ENCODE measurements at regions not wholly inside any gene's neighbourhood (a gene's known extent, or its start where the extent isn't known, plus 50 kb on each side); places are given as distances from the start of the nearest gene placed in this dataset.

DNA sequence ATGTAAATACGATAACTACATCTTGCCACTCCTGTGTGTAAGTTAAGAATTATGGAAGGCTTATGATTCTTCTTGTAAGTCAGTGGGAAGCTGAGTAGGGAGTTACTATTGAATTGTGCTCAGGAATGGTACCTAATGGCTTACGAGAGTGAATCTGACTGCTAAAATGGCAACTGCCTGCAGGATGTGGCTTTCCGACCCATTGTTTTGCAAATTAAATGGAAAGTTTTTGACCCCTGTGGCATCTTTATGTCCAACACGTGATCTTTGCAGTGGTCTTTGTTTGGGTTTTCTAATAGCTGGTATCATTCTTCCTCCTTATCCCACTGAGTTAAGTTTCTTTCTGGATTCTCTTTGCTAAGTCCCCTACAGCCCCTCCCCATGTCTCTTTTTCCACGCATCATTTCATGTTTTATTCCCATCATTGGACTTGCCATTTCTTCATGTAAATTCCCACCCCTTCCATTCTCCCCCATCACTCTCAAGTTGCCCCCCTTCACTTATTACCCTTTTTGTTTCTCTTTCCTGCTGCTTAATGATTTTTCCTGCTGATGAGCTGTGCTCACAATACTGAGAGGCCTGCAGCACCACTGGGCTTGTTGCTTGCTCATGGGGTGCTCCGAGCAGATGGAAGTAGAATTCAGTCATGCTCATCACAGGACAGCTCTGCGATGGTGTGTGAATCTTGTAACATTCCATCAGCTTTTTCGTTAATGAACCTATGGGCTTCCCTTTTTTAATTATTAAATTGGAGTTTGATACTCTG lies 428.2 kb upstream of the IL12A start:
- DNase-seq: no peak

DNA sequence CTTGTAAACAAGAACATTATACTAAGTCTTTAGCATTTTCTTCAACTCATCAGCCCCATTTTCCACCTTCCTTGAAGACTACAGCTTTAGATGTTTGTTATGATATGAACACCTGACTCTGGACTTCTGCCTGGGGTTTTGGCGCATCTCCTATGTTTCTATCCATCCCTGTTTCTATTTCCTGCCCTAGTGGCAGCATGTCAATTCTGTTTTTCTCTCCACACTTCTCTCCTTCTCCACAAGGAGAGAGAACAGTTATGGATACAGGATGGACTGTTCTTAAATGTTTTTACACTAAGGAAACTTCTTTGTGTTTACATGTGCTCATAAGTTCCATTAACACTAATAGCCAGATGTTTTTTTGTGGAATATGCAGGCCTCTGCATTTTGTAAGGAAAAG lies 423.3 kb upstream of the IL12A start:
- DNase-seq: no peak

DNA sequence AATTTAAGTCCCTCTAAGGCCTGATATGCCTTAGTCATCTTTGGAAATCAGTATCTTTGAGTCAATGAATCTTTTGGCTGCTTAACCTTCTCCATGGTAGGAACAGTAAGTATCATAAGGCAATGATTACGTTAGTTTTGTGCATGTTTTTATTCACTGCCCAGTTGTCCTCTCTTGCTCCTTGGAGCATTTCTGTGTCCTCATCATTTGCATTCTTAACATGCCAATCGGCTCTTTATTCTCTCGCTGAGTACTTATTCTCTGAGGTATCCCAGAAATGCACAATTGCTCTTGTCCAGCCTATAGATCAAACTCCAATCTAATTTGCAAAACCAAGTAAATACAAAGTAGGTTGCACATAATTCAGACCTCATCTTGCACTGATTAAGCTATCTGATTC lies 405.0 kb upstream of the IL12A start:
- DNase-seq: no peak

DNA sequence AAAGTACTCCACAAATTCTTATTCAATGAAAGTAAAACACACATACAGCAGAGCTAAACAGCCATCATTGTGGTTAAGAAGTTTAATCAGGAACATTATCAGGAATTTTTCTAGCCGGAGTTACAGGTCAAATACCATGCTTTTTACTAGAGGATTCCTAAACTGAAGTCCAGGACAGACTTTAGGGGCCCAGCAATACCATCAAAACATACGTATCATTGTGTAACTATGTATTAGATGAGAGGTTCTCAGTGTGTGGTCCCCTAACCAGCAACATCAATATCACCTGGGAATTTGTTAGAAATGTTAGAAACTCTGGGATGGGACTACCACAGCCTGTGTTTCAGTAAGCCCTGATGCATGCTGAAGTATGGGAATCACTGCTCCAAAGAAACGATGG lies 404.2 kb upstream of the IL12A start:
- DNase-seq: no peak

DNA sequence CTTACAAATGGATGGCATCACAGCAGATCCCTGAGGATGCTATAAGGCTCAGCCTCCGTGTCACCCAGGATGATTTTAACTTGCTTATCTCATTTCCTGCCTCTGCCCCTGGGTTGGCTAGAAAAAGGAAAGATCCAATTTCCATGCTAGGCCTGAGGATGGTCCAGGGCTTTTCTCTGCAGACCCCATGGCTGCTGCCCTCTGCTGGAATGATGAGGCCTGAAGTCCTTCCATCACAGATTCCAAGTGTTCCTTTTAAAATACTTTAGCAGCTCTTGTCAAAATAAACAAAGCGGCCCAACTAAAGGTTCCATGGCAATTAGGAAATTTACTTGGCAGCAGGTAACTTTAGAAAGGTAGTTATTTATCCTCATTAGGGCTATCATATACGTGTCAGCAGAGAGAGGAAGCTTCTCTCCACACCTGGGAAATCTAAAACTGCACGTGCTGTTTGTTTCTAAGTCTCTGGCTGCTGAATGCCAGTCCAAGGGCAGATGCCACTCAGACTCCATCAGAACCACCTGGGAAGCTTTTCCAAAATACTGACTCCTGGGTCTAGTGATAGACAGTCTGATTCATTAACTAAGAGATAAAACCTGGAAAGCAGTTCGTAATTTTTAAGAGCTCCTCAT lies 401.9 kb upstream of the IL12A start:
- no peak for DNase-seq

DNA sequence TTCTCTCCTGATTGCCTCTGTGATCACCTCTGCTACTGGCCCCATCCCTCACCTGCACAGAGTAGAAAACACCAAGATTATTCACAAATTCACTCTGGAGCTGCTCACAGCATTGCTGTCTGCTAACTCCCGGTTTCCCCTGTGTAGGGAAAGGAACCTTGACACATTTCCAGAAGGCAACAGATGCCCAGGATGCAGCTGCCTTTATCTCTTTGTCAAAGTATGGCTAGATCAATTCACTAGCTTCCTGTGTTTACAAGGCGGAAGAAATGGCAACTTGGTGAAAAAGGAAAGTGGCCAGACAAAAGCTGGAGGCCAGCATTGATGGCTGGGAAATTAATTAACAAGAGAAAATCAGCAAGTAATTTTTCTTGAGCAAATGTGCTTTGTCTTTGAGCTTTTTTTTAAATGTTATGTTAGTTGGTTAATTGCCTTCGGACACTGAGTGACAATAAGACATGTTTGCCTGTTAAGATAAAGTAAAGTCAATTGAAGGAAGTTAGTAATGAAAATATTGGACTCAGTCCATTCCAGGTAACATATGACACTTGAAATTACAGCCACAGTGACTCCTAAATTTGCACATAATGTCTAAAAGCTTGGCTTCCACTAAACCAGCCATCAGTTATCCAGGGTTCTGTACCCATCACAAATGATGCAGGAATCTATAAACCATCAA lies 394.6 kb upstream of the IL12A start:
- DNase-seq: no peak

DNA sequence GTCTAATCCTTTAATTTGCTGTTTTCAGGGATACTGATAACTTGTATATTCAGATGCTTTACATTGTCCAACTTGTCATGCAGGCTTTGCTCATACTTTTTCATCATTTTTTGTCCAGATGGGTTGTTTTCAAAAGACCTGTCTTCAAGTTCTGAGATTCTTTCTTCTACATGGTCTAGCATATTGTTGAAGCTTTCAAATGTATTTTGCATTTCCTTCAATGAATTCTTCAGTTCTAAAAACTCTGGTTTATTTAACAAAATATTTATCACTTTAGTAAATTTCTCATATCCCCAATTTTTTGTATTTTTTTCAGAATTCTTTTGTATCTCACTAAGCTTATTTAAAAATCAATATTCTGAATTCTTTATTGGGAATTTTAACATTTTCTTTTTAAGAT lies 388.3 kb upstream of the IL12A start:
- DNase-seq: no peak

DNA sequence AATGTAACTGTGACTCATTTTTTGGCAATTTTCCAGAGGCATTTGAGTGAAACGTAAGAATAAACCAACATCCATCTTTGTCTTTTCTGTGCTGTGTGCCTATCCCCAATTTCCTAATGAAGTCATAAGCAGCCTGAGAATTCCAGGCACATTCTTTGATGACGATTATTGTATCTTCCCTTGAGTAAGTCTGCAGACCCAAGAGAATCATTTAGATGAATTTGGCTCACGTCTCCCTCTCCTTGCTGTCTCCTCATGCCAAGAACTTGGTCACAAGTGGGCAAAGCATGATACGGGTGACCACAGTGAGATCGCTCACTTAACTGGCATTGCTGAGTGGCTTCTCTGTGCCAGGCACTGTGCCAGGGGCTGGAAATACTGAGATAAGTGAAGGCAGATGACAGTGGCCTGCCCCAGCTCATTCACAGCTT lies 384.5 kb upstream of the IL12A start:
- DNase-seq: no peak

DNA sequence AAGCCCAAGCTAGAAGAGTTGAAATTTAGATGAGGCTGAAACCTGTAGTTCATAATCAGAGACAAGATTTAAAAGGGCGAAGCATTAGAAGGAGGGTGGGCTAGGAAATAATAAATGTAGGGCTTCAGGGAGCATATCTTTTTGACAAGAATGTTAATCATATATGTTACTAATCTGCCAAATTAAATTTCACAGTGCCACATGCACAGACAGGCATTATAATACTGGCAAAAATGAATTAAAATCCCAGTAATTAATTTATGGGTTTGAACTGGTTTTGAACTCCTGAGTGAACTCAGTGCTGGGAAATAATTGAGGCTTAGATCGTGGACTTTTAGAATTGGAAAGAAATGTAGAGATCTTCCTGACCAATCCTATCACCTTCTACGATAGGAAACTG lies 383.5 kb upstream of the IL12A start:
- DNase-seq: no peak

DNA sequence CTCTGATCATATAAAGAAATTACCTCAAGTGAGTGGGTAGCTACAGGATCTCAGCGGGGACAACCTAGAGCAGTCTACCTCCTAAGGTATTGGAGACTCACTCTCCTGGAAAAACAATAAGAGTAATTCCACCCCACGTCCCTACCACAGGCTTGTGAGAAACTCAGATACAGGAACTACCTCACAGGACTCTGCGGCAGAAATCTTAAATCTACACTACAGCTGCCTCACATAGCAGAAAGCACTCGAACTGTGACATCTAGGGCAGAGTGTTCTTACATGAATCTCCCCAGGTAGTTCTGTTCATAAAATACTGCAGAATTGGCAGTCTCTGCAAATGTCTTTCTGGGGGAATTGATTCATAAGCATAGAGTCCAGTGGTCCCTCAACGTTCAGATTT lies 382.9 kb upstream of the IL12A start:
- DNase-seq: no peak

DNA sequence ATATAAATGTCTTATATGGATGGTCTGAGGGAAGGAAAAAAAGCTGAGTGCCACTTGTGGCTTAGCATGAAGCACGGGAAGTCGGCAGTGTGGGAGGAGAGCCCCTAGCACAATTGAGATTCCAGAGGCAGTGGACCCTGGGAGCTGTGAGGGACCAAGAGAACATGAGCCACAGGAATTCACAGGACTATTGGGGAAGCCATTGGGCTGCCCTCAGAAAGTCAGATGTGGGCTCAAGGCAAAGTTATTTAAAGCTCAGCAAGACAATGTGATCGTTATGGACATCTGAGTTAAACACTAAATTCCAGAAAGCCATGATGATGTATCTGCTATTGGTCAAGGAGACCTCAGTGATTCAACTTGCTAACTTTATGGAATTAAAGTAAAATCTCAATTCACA lies 380.8 kb upstream of the IL12A start:
- DNase-seq: no peak

DNA sequence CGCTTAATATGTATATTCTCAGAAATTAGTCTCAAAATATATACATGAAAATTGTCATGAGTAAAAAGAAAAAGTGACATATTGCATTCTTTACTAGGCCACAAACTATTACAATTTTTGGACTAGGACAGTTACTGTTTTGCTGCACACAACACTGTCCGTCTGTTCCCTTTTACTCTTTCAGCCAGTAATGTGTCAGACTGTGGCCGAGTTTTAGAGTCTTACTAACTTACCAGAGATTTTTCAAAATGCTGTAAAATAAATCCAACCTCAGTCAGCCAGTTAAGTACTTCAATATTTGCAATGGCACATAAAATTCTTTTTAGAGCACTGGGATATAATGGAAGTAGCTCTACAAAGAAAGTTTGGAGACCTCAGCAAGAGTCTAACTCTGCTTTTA lies 380.3 kb upstream of the IL12A start:
- no peak for DNase-seq

DNA sequence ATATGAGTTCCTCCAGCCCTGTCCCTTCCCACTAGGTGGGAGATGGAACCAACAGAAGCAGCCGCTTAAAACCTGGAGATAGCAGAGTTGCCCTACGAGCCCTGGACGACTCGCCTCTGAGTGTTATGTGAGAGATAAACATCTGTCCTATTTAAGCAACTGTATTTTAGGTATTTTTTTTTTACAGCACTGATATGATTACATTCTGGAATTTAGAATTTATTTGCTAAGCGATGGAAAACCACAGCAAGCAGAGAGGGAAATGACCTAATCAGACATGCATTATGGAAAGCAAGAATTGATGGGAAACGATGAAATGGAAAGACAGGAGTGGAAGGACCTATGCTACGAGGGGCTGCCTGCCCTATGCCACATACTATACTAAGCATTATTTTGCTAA lies 379.0 kb upstream of the IL12A start:
- no peak for DNase-seq

DNA sequence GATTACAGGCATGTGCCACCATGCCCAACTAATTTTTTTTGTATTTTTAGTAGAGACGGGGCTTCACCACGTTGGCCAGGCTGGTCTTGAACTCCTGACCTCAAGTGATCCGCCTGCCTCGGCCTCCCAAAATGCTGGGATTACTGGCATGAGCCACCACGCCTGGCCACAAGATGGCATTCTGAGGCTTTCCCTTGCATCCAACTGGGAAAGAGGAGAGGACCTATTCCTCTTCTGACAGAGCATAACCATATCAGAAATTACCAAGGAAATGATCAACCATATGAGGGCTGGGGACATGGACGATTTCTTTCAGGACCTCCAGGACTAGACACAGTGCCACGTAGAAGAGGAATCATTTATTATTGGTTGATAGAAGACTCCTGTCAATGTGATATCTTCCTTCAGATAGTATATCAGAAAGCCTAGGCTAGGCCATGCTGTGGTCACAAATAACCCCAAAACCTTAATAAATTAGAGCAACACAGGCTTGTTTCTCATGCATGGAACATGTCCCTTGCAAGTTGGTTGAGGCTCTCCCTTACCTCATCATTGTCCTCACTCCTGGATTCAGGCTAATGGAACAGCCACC lies 372.3 kb upstream of the IL12A start:
- DNase-seq: no peak

DNA sequence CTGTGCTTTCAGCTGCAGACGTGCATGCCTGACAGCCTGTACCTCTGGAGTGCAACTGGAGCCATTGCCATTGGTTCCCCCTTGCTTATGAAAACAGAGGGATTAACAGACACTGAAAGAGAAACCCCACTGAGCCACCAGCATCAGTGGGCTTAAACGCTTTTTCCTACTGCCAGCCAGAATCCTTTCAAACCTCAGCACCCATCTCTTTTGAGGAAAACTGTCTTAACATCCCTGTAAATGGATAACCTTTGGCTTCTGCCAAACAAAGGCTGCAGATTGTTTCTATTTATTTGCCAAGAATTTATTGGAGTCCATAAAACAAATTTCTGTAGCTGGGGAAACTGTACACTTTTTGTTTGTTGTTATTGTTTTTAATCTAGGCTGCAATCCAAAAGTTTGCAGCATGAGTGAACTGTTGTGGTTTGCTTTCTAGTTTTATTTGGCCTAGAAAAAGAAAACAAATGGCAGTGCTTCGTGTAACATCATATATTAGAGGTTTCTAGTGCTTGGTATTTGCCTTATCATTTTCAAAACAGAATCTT lies 369.2 kb upstream of the IL12A start:
- DNase-seq: no peak

DNA sequence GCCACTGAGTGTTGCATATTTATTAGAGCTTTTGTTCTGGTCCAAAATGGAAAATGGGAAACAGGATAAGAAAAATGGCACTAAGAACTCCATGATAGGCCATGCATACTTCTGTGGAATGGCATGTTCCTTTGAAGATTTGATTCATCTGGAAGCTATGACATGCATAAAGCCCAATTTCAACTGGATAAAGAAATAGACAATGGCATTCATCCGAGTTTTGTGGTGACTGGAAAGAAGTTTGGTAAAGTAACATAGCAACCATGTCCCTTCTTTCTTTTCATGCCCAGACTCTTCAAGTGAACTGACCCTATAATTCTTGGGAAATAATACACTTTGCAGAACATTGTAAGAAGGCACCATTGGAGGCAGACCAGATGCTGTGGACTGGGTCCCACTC lies 368.4 kb upstream of the IL12A start:
- DNase-seq: no peak

DNA sequence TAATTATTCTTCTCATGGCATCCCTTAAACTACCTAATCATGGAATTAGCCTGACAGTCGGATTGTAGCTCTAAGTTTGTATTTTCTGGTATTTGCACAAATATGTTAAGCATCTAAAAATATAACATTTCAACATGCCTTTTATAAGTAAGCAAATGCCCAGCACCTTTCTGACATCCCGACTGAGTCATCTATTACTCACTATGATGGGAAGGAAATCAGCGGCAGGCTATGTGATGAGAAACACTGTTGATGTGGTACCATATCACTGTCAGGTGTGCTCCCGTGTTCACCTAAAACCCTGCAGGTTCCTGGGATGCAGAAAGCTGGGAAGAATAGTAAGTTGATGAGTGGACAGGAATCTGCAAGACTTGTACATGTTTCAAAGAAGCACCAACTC lies 367.8 kb upstream of the IL12A start:
- no peak for DNase-seq

DNA sequence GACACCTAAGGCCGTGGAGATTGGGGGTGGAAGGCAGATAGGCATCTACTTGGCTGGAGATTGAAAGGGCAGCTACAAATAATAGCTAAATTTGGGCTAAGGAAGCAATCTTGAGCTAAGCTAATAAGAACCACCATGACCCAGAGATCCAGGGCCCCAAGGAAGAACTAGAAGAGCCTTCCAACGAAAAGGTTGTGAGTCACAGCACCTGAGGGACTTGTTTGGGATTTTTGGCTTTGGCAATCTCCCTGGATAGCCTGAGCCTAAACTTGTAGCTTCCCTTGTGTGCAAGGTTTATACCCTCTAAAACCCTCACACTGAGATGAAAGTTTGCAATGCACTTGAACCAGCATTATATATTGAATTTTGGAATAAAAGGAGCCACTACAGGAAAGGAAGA lies 364.0 kb upstream of the IL12A start:
- DNase-seq: no peak

DNA sequence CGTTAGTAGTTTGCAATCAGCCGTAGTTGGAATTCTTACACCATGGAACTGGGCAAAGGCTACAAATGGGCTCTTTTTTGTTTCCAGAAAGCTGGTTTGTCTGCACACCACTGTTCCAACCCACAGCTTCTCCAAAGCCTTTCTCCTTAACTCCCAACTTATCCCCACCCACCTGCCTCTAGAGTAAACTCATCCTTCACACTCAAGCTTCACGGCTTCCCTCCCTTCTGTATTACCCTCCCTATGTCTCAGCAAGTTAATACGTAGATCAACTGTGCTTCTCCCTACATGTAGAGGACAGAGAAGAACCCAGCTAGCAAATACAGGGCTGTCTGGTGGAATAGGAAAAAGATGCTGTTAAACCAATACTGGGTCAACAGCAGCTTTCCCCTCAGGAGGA lies 363.0 kb upstream of the IL12A start:
- DNase-seq: no peak

DNA sequence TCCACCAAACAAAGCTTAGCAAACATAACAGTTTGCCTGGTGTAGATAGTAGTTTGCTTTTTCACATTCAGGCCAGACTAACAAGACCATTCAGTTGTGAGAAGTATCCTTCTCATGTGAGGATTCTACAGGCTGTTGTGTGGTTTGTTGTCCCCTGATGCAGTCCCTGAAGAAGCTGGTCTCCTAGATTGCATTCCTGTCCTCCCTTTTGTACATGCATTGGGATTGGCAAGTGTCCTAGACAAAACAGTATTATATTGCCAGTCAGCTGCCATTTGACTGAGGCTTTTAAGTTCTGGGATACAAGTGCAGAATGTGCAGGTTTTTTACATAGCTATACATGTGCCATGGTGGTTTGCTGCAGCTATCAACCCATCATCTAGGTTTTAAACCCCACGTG lies 362.0 kb upstream of the IL12A start:
- DNase-seq: no peak

DNA sequence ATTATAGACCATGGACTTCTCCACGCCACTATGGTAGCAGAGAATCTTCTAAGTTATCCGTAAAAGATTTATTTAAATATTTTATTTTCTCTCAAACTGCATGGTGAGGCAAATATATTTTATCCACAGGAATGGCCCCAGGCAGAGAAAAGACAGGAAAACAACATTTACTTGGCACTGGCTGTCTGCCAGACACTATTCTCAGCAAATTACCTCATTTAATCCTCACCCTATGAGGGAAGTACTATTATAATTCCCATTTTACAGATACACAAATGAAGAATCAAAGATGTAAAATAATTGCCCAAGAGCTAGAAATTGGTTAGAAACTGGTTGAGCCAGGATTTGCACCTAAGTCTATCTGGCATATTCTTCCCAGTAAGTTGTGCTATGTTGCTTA lies 361.4 kb upstream of the IL12A start:
- no peak for DNase-seq

DNA sequence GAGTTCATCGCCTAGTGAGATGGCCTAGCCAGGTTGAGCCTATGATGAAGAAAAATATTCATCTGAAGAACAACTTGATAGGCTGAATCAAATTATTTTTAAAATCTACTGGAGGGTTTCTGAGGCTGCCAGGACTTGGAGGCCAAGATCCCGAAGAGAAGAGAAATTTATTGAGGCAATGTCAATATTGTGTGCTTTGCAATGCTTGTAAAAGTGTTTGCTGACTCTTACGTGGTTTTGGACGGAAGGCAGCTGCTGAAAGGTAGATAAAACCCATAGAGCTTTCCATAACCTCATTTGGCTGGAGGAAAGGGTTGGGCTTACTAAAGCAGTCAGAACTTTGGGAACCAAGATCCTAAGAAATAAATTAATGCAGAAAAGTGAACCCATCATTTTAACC lies 361.0 kb upstream of the IL12A start:
- no peak for DNase-seq

DNA sequence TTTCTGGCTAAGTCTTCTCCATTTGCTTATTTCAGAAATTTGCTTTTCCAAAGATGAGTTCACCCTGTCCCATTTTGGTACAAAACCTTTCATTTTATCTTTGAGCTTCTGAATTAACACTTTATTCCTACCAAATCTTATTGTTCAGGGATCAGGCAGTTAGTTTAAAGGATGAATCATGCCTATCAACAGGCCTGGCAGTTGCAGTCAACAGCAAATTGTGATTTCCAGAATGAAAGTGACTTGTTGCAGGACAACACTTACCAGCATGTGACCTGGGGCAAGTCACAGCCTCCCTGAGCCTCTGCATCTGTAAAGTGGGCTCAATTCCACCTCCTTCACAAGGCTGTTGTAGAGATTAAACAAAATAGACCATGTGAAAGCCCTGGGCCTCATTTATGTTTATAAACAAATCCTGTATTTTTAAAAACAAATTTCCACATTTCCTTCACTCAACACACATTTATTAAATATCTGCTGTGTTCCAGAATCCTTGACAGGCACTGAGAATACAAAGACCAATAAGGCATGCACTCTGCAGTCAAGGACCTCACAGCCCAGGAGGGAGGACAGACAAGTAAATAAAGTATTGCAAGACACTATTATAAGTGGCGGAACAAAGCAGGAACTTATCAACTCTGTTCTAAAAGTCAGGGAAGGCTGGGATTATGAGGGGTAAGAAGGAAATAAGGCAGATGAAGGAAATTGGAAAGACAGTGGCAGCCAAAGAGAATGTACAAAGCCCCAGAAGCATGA lies 359.1 kb upstream of the IL12A start:
- no peak for DNase-seq

Measured in inflammatory macrophage treated with lipopolysaccharide for 4 hours (primary cell).